GM12878 (cell line): ENCODE measurements at regions not wholly inside any gene's neighbourhood (a gene's known extent, or its start where the extent isn't known, plus 50 kb on each side); places are given as distances from the start of the nearest gene placed in this dataset.

Source experiments
- ATAC-seq: fragments of 200-7000 bp; cut with Tn5 transposase; 3 replicates; pipeline ENCODE4 v1.9.1; 2020; ENCODE audit warnings: mild to moderate bottlenecking, moderate library complexity
- BruUV-seq: library from RNA; stranded (reverse); fragments of 400-500 nt; replicated peaks from 2 replicates; lab custom pipeline; 2021; lab: Mats Ljungman, UMichigan
- CTCF ChIA-PET: fragments of 300-600 bp; sonication (Branson Sonifier 250); formaldehyde crosslinking; extraction: SDS; loops from one replicate; lab custom pipeline; 2021; ENCODE audit warnings: inconsistent platforms; lab: Yijun Ruan, JAX
- POLR2A ChIA-PET: fragments of 350-600 bp; formaldehyde crosslinking; extraction: SDS; loops from one replicate; lab custom pipeline; 2021; ENCODE audit warnings: inconsistent platforms; lab: Charles Lee
- RAD21 ChIA-PET: fragments of 300-600 bp; sonication (Branson Sonifier 250); formaldehyde crosslinking; loops from one replicate; lab custom pipeline; 2023; ENCODE audit warnings: antibody characterized with exemption; ENCODE audit not compliant: unreplicated experiment; lab: Charles Lee
- SMC1A ChIA-PET: fragments of 300-600 bp; sonication (Branson Sonifier 250); formaldehyde crosslinking; loops from one replicate; lab custom pipeline; 2023; ENCODE audit not compliant: unreplicated experiment, uncharacterized antibody; lab: Charles Lee
- DNase-seq: peaks from one replicate; pipeline ENCODE4 v3.0.0-alpha.2; 2011; ENCODE audit warnings: low read depth, low spot score
- FAIRE-seq: peaks from 3 replicates; lab custom pipeline; 2011; peaks lifted over from hg19 to GRCh38; lab: Jason Lieb, UNC
- H2AFZ ChIP-seq: 2 replicates; pipeline ENCODE4 v1.6.0; 2011; ENCODE audit warnings: low read depth, low read length, control low read depth; ENCODE audit not compliant: control insufficient read depth
- H3K27ac ChIP-seq: 2 replicates; pipeline ENCODE4 v1.5.1; 2011; ENCODE audit warnings: control low read depth; ENCODE audit not compliant: control insufficient read depth, insufficient read depth
- H3K27me3 ChIP-seq, 2 experiments: replicated peaks in 1 of 2; 2 replicates each; pipeline versions ENCODE4 v1.6.0 to v1.6.1; 2011; ENCODE audit warnings: low read length in 1 of 2; ENCODE audit not compliant: control insufficient read depth in 2 of 2, insufficient read depth in 2 of 2
- H3K36me3 ChIP-seq, 2 experiments: 2 replicates each; pipeline ENCODE4 v1.5.1; 2011; ENCODE audit warnings: low read length in 1 of 2; ENCODE audit not compliant: control insufficient read depth in 2 of 2, insufficient read depth in 2 of 2
- H3K4me1 ChIP-seq: 2 replicates; pipeline ENCODE4 v1.6.1; 2011; ENCODE audit warnings: mild to moderate bottlenecking, low read length, moderate library complexity, mixed read lengths; ENCODE audit not compliant: control insufficient read depth, insufficient read depth
- H3K4me2 ChIP-seq: 2 replicates; pipeline ENCODE4 v1.6.0; 2011; ENCODE audit warnings: control low read depth; ENCODE audit not compliant: control insufficient read depth, insufficient read depth
- H3K4me3 ChIP-seq: fragments of 200-600 bp; sonication (generic); 2 replicates; pipeline ENCODE4 v1.5.1; 2016
- H3K79me2 ChIP-seq: 2 replicates; pipeline ENCODE4 v1.6.0; 2011; ENCODE audit warnings: low read length; ENCODE audit not compliant: control insufficient read depth, insufficient read depth
- H3K9ac ChIP-seq: 2 replicates; pipeline ENCODE4 v1.8.0; 2011; ENCODE audit warnings: low read length, control low read depth, mixed read lengths; ENCODE audit not compliant: control insufficient read depth, insufficient read depth
- H3K9me3 ChIP-seq: replicated peaks from 3 replicates; pipeline ENCODE4 v1.5.1; 2011; ENCODE audit warnings: mild to moderate bottlenecking, low read length; ENCODE audit not compliant: control insufficient read depth, insufficient read depth
- H4K20me1 ChIP-seq: 2 replicates; pipeline ENCODE4 v1.6.0; 2011; ENCODE audit not compliant: control insufficient read depth, insufficient read depth
- KLF5 ChIP-seq: fragments of 450-650 bp; IDR thresholded peaks from 2 replicates; pipeline ENCODE4 v1.6.1; 2014; ENCODE audit warnings: mild to moderate bottlenecking; ENCODE audit not compliant: partially characterized antibody
- MXI1 ChIP-seq: fragments of 150-350 bp; IDR thresholded peaks from 2 replicates; pipeline ENCODE4 v1.6.1; 2011; ENCODE audit warnings: low read depth, mild to moderate bottlenecking, inconsistent platforms, low read length, improper control_type of control experiment
- RAD21 ChIP-seq: IDR thresholded peaks from 2 replicates; pipeline ENCODE4 v1.6.1; 2011; ENCODE audit warnings: mild to moderate bottlenecking, low read depth, low read length, moderate library complexity; ENCODE audit not compliant: insufficient read depth
- RBBP5 ChIP-seq: fragments of 200-600 bp; sonication (generic); conservative IDR thresholded peaks from 2 replicates; pipeline ENCODE4 v1.6.1; 2016
- SPI1 ChIP-seq: IDR thresholded peaks from 2 replicates; pipeline ENCODE4 v1.6.1; 2011; ENCODE audit warnings: low read depth, mild to moderate bottlenecking, low read length, moderate library complexity, borderline replicate concordance; ENCODE audit not compliant: insufficient read depth
- WRNIP1 ChIP-seq: IDR thresholded peaks from 2 replicates; pipeline ENCODE4 v1.6.1; 2011; ENCODE audit warnings: low read depth, low read length, improper control_type of control experiment, borderline replicate concordance
- WGBS: methylation state at CpG from one replicate; pipeline ENCODE4 v1.1.6; 2016; ENCODE audit warnings: low lambda C conversion rate; ENCODE audit not compliant: insufficient replicate concordance, insufficient coverage; ENCODE audit errors: missing lambda C conversion rate; 5-methylcytosine and 5-hydroxymethylcytosine counted together
- in situ Hi-C: fragments of 300-500 bp; cut with MboI; formaldehyde crosslinking; loops from 9 replicates; pipeline ENCODE4 v1.14.3; 2018; ENCODE audit warnings: mixed read lengths
- intact Hi-C: fragments of 100-400 bp; cut with micrococcal nuclease; formaldehyde crosslinking; loops from one replicate; pipeline ENCODE4 v1.14.2; 2022; ENCODE audit not compliant: unreplicated experiment
- TF ChIP-seq, protein P1 (sequence below): fragments of 450-650 bp; IDR thresholded peaks from 2 replicates; pipeline ENCODE4 v1.6.1; 2017; ENCODE audit warnings: borderline replicate concordance
- TF ChIP-seq, protein P2 (sequence below): fragments of 450-650 bp; IDR thresholded peaks from 2 replicates; pipeline ENCODE4 v1.6.1; 2017; ENCODE audit warnings: antibody characterized with exemption, mild to moderate bottlenecking, moderate library complexity
- TF ChIP-seq, protein P3 (sequence below): fragments of 450-650 bp; formaldehyde crosslinking; IDR thresholded peaks from 2 replicates; pipeline ENCODE4 v1.4.0; 2020; ENCODE audit warnings: mild to moderate bottlenecking, moderate library complexity
- TF ChIP-seq, protein P4 (sequence below): fragments of 450-650 bp; IDR thresholded peaks from 2 replicates; pipeline ENCODE4 v1.6.1; 2016; ENCODE audit warnings: mild to moderate bottlenecking

DNA sequence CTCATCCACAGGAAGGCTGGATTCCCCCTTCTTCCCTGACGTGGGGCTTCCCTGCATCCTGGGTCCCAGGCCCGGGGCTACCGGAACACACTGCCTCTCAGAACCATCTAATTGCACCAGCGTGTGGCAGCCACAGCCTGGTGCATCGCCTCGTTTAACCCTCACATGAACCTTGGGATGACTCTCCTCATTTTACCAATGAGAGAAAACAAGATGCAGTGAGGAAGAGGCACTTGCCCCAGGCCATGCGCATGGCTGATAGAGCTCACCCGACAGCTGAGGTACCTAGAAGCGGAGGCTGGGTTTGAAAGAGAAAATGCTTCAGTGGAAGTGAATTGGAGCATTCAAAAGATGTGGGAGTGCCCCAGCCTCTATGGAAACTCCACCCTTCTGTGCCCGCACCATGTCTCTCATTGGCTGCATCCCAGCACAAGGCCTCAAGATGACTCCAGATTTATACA, 162.3 kb downstream of the KATNIP start:
- POLR2A ChIA-PET: no interaction called here

More for the DNA sequence above, 162.3 kb downstream of the KATNIP start:
- Histone ChIP-seq H3K4me2 (no peak overlapping the region), H4K20me1 (no peaks in the 10 kb centered on the region), H3K36me3 (no peaks in the 10 kb centered on the region), H3K4me1 (no peaks in the 10 kb centered on the region), H3K9me3 (no peaks in the 10 kb centered on the region), H3K9ac (no peak overlapping the region), H3K79me2 (no peaks in the 10 kb centered on the region), H3K4me3 (no peak overlapping the region)
- in situ Hi-C loops: no loop called here
- intact Hi-C loops: no loop called here
- BruUV-seq: no TSS peak
- DNase-seq (no peak), FAIRE-seq (no peak)
- CTCF ChIA-PET: no interaction called here
- WGBS: 97% methylated on average over 10 of the region's 10 CpGs
- TF ChIP-seq, protein P1, sequence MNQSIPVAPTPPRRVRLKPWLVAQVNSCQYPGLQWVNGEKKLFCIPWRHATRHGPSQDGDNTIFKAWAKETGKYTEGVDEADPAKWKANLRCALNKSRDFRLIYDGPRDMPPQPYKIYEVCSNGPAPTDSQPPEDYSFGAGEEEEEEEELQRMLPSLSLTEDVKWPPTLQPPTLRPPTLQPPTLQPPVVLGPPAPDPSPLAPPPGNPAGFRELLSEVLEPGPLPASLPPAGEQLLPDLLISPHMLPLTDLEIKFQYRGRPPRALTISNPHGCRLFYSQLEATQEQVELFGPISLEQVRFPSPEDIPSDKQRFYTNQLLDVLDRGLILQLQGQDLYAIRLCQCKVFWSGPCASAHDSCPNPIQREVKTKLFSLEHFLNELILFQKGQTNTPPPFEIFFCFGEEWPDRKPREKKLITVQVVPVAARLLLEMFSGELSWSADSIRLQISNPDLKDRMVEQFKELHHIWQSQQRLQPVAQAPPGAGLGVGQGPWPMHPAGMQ: no peak
- TF ChIP-seq, protein P2, sequence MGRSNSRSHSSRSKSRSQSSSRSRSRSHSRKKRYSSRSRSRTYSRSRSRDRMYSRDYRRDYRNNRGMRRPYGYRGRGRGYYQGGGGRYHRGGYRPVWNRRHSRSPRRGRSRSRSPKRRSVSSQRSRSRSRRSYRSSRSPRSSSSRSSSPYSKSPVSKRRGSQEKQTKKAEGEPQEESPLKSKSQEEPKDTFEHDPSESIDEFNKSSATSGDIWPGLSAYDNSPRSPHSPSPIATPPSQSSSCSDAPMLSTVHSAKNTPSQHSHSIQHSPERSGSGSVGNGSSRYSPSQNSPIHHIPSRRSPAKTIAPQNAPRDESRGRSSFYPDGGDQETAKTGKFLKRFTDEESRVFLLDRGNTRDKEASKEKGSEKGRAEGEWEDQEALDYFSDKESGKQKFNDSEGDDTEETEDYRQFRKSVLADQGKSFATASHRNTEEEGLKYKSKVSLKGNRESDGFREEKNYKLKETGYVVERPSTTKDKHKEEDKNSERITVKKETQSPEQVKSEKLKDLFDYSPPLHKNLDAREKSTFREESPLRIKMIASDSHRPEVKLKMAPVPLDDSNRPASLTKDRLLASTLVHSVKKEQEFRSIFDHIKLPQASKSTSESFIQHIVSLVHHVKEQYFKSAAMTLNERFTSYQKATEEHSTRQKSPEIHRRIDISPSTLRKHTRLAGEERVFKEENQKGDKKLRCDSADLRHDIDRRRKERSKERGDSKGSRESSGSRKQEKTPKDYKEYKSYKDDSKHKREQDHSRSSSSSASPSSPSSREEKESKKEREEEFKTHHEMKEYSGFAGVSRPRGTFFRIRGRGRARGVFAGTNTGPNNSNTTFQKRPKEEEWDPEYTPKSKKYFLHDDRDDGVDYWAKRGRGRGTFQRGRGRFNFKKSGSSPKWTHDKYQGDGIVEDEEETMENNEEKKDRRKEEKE: no peak
- TF ChIP-seq, protein P3, sequence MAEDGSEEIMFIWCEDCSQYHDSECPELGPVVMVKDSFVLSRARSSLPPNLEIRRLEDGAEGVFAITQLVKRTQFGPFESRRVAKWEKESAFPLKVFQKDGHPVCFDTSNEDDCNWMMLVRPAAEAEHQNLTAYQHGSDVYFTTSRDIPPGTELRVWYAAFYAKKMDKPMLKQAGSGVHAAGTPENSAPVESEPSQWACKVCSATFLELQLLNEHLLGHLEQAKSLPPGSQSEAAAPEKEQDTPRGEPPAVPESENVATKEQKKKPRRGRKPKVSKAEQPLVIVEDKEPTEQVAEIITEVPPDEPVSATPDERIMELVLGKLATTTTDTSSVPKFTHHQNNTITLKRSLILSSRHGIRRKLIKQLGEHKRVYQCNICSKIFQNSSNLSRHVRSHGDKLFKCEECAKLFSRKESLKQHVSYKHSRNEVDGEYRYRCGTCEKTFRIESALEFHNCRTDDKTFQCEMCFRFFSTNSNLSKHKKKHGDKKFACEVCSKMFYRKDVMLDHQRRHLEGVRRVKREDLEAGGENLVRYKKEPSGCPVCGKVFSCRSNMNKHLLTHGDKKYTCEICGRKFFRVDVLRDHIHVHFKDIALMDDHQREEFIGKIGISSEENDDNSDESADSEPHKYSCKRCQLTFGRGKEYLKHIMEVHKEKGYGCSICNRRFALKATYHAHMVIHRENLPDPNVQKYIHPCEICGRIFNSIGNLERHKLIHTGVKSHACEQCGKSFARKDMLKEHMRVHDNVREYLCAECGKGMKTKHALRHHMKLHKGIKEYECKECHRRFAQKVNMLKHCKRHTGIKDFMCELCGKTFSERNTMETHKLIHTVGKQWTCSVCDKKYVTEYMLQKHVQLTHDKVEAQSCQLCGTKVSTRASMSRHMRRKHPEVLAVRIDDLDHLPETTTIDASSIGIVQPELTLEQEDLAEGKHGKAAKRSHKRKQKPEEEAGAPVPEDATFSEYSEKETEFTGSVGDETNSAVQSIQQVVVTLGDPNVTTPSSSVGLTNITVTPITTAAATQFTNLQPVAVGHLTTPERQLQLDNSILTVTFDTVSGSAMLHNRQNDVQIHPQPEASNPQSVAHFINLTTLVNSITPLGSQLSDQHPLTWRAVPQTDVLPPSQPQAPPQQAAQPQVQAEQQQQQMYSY (CRISPR knock-in tag): no peak
- TF ChIP-seq, protein P4, sequence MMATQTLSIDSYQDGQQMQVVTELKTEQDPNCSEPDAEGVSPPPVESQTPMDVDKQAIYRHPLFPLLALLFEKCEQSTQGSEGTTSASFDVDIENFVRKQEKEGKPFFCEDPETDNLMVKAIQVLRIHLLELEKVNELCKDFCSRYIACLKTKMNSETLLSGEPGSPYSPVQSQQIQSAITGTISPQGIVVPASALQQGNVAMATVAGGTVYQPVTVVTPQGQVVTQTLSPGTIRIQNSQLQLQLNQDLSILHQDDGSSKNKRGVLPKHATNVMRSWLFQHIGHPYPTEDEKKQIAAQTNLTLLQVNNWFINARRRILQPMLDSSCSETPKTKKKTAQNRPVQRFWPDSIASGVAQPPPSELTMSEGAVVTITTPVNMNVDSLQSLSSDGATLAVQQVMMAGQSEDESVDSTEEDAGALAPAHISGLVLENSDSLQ: no peak
- TF ChIP-seq MXI1: no peak
- no peak for TF ChIP-seq KLF5
- no peak for TF ChIP-seq WRNIP1
- no peak for TF ChIP-seq RBBP5
- no peak for TF ChIP-seq SPI1
- TF ChIP-seq RAD21: no peak
- TF ChIP-seq, all 136 proteins: peak for 0
- no peak overlapping the region for H2AFZ ChIP-seq
- ChIA-PET SMC1A (no interaction called here), RAD21 (no interaction called here)
- H3K27ac ChIP-seq: no peak overlapping the region
- H3K27me3 ChIP-seq: no peaks in the 10 kb centered on the region
- ATAC-seq: no peak
